ENCODE measurements at regions not wholly inside any gene's neighbourhood (a gene's known extent, or its start where the extent isn't known, plus 50 kb on each side); places are given as distances from the start of the nearest gene placed in this dataset.

DNA sequence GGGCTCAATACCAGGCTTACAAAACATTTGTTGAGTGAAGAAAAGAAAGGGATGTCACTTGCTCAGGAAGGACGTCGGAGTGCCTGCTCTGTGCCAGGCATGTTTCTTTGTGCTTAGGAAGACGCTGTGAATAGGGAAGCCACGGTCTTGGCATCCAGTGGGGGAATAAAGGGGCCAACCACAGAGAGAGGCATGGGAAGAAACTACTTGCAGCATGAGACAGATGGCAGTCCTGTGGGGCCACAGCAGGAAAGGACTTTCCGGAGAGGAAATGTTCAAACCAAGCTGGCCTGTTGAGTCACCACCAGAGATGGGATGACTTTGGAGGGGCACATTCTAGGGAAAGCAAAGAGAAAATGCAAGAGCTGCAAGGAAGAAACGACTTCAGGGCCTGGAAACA, 173.2 kb downstream of the CDH26 start:
- DNase-seq, result peak; percentile 92

DNA sequence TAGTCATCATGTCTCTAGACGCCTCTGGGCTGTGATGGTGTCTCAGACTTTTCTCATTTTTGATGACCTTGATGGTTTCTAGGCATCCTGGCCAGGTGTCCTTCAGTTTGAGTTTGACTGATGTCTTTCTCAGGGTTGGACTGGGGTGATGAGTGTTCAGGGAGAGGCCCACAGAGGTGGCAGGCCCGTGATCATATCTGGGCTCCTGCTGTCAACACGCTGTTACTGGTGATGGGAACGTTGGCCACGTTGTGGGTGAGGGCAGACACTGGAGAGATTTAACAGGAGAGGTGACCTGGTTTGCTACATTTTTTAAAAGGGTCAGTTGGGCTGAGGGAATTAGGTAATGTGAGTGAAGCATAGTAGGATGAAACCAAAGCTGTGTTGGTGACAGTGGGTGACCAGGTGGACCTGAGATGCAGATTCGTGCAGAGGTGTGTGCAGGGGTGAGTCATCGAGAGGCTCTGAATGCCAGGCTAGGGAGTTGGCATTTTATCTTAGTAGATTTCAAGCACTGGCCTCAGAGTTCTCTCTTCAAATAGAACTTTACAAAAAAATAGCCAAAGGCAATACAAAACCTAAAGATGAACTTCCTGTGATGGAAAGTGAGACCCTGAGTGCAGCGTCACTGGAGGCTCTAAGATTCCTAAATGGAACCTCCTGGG, 174.1 kb downstream of the CDH26 start:
- DNase-seq, result no peak

DNA sequence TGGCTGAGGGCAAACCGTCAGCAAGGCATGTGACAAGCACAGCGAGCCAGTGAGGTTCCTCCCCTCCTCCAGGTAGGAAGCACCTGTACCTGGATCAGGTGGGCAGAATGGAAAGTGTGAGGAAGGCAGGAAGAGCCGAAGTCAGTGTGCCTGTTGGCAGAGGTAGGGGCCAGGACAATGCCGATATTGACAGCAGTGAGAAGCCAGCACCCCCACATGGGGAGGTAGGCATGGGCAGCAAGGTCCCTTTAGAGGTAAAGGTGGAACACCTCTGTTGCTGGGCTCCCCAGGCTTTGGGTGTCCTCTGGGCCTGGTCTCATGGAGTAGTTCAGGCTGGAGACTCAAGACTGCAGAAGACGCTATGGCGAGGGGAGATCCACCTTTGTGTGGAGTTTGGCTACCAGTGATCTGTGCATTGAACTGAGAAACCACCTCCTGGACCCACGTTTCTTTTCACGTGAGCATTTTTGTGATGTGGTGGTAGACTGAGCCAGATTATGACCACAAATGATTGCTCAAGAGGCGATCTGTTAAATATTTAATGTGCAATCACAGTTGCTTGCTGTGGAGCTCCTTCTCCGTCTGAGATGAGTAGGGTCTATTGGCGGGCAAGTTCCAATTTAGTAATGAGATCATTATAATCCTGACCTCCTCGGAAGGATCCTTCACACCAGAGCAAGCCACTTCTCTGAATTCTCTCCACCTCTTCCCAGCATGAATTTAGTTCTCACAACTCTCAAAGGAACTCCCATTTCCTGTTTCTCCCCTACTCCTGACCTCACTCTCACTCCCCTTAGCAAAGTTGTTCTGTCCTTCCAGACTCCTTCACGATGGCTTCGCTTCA, 174.8 kb downstream of the CDH26 start:
- DNase-seq, result peak; percentile 58

DNA sequence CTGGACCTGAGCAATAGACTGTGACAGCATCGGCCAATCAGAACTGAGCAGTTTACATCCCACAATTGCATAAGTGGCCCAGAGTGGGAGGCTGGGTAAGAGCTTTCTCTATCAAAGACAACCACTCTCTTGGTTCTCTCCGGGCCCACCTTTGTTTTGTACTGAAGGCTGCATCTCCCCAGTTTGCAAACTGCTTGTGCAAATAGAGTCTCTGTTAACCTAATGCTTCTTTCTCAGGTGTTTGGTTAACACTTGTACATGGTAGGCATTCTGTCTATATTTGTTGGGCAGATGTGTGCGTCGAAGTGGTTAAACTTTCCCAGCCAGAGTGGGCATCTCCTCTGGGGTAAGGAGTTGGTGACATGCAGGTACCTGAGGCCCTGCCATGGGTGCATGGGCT, 177.1 kb downstream of the CDH26 start:
- DNase-seq, result no peak

DNA sequence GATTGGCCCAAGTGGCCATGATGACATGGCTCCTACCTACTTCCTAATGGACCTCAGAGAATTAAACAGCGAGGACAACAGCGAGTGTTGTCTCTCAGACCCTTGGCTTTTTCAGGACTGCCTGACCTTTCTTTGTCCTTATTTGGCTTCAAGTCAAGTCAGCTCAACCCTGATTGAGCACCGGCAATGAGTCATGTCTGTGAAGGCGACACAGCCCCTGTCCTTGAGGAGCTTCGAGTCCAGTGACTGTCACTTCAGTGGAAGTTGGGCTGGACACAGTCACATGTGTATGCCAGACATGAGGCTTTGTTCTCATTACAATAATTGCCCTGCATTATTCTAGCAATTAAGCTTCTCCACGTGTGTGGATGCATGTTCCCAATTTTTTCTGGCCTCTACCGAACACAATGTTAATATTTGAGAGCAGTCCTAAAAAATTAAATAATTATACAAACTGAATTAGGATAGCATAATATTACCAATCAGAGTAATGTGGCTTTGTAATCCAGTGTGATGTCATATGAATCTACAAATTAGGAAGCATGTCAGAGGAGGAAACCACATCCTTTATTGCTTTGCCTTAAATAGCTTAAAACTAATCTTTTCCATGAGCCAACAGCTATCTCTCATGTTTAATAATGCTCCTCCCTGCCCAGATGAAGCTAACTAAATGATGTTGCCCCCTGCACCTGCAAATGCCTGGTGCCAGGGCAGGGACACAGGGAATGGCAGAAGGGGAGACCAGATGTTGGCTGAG, 178.6 kb downstream of the CDH26 start:
- peak; percentile 90 for DNase-seq

DNA sequence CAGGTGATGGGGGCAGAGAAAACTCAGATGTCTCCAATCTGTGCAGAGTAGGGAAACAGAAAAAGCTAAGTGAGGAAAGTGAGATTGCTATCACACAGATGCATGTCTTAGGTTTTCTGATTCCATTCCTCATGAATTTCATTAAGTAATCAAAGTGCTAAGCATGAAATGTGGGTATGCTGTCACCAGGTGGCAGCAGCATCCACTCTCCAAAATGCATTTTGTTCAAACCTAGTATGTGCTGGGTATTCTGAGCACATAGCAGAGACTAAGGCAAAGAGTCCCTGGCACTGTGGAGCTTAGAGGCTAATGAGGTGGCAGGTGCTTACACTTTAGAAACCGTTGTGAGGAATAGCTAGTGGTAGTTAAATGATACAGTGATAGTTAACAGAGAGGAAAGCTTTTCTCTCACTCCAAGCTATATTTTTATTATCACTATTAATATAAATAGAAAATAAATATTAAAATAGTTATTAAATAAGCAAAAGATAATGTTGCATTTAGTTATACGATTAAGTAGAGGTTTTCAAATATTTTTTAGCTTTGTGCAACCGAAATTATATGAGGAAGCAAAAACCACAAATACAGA, 179.5 kb downstream of the CDH26 start:
- peak; percentile 65 for DNase-seq

DNA sequence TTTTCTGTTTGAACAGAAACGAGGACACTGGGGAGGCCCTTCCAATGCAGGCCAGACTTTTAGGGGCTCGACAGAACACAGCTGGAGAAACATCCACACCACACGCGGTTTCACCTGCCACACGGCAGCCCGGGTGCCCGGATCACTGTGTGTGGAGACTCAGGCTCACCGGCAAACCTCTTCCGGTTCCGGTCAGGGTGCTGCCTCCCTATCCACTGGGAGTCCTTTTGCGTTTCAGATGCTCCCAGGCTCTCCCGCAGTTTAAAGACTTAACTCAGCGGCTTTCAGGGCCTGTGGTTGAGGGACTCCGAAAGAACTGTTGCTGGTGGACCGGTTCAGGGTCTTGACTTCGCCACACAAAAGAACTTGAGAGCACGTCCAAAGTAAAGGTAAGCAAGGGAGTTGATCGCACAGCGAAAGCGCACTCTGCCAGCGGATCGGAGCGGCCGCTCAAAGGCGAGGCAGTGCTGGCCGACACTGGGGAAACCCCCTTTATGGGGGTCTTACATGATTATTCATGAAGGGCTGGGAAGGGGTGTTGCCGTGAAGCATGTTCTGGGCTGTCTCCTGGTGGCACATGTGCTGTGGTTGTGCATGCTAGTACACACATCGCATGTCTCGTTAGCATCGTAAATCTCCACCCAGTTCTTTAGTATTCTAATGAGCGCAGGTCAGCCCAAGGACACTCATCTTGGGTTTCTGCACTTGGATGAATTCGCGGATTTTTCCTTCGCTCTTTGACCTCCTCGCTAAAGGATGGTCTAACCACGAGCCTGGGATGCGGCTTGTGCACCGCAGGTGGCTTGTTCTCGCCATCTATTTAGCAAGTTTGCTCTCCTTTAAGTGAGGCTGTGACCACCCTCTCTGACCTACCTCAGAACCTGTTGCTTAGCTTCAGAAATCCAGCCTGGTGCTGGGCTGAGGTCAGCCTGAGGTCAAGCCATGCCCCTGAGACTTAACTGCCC, 180.3 kb downstream of the CDH26 start:
- peak; percentile 47 for DNase-seq

DNA sequence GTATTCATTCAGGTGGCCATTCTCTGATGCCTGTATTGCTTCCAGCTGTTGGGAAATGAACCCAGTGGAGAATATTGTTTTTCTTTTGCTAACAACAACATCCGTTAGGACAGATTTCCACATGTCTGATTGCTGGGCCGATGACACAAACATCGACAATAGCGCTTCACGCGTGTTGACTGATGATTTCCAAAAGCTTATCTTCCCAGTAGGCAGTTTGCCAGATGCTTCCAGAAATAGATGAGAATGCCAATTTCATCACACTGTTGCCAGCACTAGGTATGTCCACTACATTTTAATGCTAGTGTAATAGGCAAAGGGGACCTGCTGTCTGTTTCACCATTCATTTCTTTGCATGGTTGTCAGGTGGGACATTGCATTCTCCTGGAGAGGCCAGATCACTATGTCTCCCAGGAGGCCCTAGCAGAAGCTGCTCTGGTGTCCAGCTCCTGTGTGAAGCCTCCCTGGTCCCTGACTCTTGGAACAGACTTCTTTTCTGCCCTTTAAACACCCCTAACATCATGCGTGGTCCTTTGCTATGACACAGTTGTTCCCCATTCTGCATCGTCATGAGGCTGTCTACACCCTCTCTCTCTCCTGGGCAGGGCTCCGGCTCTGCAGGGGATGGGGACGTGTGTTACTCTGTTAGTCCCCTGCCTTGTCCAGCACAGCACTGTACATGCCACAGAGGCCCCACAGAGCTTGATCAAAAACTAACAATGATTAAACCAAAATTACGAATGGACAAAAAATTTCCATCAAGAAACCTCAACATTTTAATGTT, 181.6 kb downstream of the CDH26 start:
- no peak for DNase-seq

DNA sequence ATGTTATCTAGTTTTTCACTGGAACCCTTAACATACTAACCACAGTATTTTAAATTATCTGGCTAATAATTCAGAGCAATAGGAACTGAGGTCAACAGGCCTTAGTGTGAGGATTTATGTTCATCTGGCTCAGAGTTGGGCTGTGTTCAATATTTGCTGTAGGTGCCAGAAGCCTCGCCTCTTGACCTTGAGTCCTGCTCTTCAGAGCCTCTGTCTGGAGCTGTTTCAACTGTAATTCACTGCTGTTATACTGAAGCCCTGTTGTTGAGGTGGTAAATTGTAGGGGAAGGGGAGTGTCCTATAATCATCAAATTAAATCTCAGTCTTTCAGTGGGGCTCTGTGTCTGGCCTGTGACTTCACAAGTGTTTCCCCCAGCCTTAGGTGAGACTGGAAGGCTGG, 184.4 kb downstream of the CDH26 start:
- no peak for DNase-seq

DNA sequence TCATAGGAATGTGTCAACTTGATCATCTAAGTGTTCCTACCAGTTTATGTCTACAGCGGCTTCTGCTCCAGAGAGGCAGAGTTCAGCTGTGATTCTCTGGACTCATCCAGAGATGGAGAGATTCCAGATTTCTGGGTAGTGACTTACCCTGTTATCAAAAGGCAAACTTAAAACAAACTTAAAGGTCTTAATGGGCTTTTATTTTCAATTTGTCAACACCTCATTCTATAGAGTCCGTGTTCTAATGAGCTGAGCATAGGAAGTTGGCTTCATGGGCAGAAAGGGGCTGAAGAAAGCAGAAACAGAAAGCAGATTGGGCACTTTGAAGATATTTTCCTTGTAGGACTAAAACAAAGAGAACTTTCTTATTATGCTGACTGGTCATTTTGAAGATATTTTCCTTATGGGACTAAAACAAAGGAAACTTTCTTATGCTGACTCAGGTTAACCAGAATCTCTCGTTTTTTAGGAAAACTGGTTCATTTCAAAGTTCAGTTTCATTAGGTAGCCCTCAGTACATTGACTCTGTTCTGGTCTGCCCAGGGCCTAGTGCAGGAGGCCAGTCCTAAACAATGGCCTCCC, 185.1 kb downstream of the CDH26 start:
- no peak for DNase-seq

DNA sequence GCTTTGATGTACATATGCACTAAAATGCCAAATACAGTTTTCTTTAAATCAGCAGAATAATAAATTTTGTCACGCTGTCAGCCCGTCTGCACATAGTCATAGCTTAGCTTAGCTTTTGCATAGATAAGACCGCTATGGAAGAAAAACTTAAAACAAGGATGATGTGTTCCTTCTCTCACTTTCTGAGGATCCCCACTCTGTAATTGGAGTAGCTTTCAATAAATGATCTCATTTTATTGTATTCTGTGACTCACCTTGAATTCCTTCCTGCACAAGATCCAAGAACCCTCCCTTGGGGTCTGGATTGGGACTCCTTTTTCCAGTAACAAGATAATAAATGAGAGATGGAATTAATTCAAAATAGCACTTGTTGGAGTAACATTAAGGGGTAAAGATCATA, 186.2 kb downstream of the CDH26 start:
- no peak for DNase-seq

DNA sequence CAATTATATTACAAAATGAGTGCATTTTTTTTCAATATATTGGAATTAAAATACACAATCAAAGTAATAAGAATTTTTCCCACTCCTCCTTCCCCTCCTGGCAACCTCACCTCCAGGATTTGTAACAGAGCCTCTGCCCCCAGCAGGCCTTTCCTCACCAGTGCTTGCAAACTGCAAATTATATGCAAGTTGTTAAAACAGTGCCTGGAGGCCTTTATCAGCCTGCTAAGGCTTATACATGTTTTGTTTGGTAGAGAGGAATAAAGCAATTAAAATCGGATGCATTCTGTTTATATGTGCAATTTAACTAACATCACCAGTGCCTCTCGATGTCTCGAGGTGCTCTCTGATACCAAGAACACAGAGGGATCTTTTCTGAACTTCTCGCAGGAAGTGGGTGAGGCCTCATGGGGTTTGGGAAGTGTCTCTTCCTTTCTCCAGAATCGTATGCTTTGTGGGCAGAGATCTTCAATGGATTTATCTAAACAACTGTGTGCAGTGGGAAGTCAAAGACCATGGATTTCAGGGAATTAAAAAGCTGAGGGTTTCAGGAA, 186.8 kb downstream of the CDH26 start:
- DNase-seq, result no peak

DNA sequence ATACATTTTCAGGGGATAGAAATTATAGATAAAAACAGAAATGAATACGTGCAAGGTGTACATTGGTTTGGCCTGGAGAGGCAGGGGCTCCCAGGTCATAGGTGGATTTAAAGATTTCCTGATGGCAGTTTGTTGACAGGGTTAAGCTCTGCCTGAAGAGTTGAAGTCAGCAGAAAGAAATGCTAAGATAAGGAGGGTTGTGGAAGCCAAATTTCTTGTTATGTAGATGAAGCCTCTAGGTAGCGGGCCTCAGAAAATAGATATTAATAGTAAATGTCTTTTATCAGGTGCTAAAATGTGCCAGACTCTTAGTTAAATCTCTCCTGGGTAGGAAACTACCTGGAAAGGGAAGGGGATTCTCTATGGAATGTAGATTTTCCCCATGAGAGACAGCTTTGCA, 188.8 kb downstream of the CDH26 start:
- no peak for DNase-seq

DNA sequence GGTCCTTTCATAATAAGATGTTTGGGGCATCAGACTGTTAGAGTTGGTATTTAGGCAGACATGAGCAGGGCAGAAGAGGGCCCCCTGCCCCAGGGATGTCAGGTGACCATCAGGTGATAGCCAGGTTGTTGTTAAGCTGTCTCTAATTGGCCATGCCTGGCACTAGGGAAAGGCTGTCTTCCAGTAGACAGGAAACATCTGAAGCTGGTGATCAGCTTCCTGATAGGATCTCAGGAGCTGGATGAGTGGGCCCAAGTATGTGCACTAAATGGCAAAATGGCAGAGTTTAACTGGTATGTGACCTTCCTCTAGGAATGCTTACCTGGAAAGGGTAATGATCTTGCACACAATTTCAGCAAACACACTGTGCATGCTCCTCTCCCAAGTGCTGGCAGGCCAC, 190.7 kb downstream of the CDH26 start:
- DNase-seq, result no peak

DNA sequence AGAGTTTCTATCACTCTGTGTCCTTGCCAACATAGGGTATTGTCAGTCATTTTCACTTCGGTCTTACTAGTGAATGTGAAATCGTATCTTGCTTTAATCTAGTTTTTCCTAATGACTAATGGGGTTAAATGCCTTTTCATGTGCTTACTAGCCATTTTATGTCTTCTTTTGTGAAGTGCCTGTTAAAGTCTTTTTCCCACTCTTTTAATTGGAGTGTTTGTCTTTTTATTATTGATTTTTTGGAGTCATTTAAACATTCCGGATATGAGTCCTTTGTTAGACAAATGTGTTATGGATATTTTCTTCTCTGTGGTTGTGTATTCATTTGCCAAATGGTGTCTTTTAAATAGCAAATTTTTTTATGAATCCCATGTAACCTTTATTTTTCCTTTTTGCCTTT, 194.6 kb downstream of the CDH26 start:
- DNase-seq, result no peak

DNA sequence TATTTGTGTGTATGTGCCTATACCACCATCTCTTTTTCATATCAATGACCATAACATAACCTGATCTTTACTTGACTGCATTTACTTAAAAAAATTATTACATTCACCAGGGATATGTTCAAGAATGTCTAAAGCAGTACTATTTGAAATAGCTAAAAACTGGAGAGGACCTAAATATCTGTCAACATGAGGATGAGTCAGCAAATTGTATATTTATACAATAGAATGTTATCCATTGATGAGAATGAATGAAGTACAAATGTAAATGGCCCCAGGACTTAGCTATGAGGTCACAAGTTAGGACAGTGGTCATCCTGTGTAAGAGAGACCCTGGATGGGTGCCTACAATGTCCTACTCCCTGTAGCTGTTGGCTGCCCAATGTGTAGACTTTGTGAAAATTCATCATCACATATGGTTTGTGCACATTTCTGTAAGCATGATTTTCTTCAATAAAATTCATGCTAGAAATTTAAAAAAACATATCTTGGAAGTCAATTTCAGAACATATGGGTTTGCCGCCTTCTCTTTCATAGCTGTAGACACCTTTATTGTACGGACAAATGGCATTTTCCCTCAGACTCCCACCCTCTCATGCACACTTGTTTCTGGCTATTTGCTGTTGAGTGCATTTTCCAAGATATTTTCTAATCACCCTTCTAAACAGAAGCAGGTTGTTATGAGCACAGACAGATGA, 202.4 kb downstream of the CDH26 start:
- DNase-seq, result no peak

DNA sequence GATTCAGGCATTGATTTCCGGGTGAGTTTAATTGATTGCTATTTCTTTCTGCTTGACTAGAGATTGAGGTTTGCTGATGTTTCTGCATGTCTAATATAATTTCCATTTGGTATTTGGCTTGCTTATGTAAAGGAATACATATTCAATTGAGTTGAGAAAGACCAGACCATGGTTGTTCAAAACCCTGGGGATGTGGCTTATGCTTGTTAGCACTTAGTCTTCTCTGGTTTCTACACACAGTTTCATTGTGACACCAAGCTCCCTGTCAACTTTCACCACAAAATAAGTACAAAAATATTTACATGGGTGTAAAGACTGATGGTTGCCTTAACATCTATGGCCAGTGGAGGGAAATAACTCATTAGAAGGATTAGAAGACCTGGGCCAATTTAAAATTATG, 209.6 kb downstream of the CDH26 start:
- no peak for DNase-seq

DNA sequence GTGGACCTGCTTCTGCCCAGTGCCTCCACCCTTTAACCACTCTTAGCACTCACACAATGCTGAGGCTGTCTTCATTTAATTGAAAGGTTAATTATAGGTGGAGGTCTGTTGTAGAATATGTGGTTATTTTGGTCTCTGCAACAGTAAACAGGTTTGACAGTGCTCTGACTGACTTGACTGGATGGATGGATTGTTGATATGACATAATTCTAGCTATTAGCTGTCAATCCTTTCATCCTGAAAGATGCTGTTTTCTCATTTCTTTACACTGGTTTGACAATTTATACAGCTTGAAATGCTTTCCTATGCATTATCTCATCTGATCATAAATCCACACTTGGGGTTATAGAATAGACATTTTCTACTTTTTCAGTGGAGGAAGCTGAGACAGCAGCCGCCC, 210.7 kb downstream of the CDH26 start:
- no peak for DNase-seq

DNA sequence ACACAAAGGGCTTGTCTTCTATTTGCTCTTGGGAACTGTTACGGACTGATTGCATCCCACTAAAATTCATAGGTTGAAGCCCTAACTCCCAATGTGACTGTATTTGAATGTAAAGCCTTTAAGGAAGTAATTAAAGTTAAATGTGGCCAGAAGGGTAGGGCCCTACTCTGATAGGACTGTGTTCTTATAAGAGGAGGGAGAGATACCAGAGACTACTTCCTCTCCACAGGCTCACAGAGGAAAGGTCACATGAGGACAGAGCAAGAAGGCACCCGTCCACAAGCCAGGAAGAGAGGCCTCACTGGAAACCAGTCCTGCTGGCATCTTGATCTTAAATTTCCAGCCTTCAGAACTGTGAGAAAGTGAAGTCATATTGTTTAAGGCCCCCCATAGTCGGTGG, 211.9 kb downstream of the CDH26 start:
- peak; percentile 75 for DNase-seq

DNA sequence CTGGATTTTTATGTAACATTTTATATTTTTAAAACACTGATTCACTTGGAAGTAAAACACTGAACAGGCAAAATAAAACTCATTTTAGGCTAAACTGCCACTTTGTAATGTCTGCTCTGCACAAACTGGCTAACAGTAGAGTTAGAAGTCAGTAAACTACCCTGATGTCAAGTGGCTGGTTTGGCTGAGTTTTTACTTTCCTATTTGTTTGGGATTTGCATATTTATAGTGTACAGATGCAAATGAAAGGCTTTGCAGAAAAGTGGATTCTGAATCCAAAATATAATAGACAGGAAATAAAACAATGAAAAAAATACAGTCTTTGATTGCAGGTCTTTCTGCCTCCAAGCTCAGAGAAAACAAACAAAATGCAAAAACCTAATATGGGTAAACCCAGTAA, 213.1 kb downstream of the CDH26 start:
- no peak for DNase-seq

Measured in MV-4-11 (cell line).